GM23248 (cell line): ENCODE measurements at regions not wholly inside any gene's neighbourhood (a gene's known extent, or its start where the extent isn't known, plus 50 kb on each side); places are given as distances from the start of the nearest gene placed in this dataset.

Source experiments
- EZH2 ChIP-seq: fragments of 200-600 bp; sonication (generic); IDR thresholded peaks from 2 replicates; pipeline ENCODE4 v1.6.1; 2018; ENCODE audit warnings: antibody characterized with exemption, mild to moderate bottlenecking; ENCODE audit not compliant: insufficient read depth, poor library complexity, severe bottlenecking
- EZH2phosphoT487 ChIP-seq: fragments of 200-600 bp; sonication (generic); IDR thresholded peaks from 2 replicates; pipeline ENCODE4 v1.6.1; 2018; ENCODE audit warnings: antibody characterized with exemption, moderate library complexity, mild to moderate bottlenecking, low read depth; ENCODE audit not compliant: insufficient read depth

DNA sequence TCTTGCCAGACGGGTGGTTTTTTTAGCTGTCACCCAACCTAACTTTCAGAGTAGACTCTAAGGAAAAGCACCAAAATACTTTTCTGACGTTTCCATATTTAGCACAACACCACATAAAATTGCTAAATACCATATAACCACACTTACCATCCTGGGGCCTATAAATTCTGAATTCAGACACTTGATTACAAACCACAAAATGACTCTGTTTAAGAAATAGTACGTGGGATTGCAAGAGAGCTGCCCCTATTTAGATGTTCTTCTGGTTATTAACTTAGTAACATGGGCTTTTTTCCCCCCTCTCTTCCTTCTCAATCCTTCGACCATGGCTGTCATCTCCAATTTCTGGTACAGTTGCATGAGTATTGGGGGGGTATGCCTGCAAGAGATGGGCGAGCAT is 287.7 kb downstream of the BMP4 start:
- TF ChIP-seq EZH2phosphoT487 (no peak), EZH2 (no peak)
